Activated CD8-positive, alpha-beta T cell treated with anti-CD3 and anti-CD28 coated beads for 36 hours (primary cell): ENCODE measurements at regions not wholly inside any gene's neighbourhood (a gene's known extent, or its start where the extent isn't known, plus 50 kb on each side); places are given as distances from the start of the nearest gene placed in this dataset.

Experiments
- ATAC-seq: fragments of 200-7000 bp; cut with Tn5 transposase; one replicate; pipeline ENCODE4 v1.10.0; 2021; ENCODE audit warnings: mild to moderate bottlenecking, moderate library complexity
- CTCF ChIA-PET: fragments of 350-600 bp; sonication (Branson Sonifier 250); formaldehyde crosslinking; loops from one replicate; lab custom pipeline; 2021; ENCODE audit warnings: antibody characterized with exemption; lab: Charles Lee
- POLR2A ChIA-PET: fragments of 350-600 bp; sonication (Branson Sonifier 250); formaldehyde crosslinking; loops from one replicate; lab custom pipeline; 2021; ENCODE audit warnings: antibody characterized with exemption; lab: Charles Lee
- DNase-seq: peaks from one replicate; pipeline ENCODE4 v3.0.0-alpha.2; 2020
- H3K27ac Mint-ChIP-seq: one replicate; pipeline ENCODE4 v1.8.0; 2021; ENCODE audit warnings: mild to moderate bottlenecking, mixed read lengths
- H3K27me3 Mint-ChIP-seq: one replicate; pipeline ENCODE4 v1.8.0; 2021; ENCODE audit warnings: mixed read lengths
- H3K36me3 Mint-ChIP-seq: one replicate; pipeline ENCODE4 v1.8.0; 2021; ENCODE audit warnings: low read depth, mixed read lengths
- H3K4me1 Mint-ChIP-seq: one replicate; pipeline ENCODE4 v1.8.0; 2021; ENCODE audit warnings: low read depth, mixed read lengths
- H3K4me3 Mint-ChIP-seq: one replicate; pipeline ENCODE4 v1.8.0; 2021; ENCODE audit warnings: mild to moderate bottlenecking, moderate library complexity, mixed read lengths
- H3K9me3 Mint-ChIP-seq: one replicate; pipeline ENCODE4 v1.8.0; 2021; ENCODE audit warnings: mixed read lengths
- intact Hi-C: fragments of 100-400 bp; cut with micrococcal nuclease; formaldehyde crosslinking; loops from one replicate; pipeline ENCODE4 v1.10.0; 2022
- TF ChIP-seq, protein P1 (sequence below): fragments of 200-600 bp; IDR thresholded peaks from one replicate; pipeline ENCODE4 v1.8.0; 2022; ENCODE audit warnings: antibody characterized with exemption, mild to moderate bottlenecking

DNA sequence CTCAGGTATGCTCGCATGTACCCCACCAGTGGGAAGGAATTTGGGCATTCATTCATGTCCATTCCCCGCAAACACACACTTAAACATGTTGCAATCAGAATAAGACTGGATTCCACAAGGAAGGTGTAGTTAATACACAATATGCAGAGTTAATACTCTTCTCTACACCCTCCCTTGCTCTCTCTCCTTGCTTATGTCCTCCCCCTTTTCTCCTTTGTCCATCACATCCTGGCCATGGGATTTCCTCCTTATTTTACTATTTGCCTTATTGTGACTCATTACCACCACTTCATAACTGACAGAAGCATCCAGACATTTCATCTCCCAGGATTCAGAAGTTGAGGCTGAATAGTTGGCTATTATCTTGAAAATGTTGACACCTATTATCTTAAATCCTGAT lies 473.8 kb upstream of the SPHKAP start:
- DNase-seq, result no peak
- H3K4me1 Mint-ChIP-seq, result no peaks in the 10 kb centered on the region
- POLR2A ChIA-PET, result no interaction called here
- no peak overlapping the region for H3K4me3 Mint-ChIP-seq
- no peak overlapping the region for H3K27ac Mint-ChIP-seq
- peaks cover 4% of the 10 kb centered on the region for H3K9me3 Mint-ChIP-seq
- ATAC-seq, result no peak
- CTCF ChIA-PET, result no interaction called here
- TF ChIP-seq, protein P1, sequence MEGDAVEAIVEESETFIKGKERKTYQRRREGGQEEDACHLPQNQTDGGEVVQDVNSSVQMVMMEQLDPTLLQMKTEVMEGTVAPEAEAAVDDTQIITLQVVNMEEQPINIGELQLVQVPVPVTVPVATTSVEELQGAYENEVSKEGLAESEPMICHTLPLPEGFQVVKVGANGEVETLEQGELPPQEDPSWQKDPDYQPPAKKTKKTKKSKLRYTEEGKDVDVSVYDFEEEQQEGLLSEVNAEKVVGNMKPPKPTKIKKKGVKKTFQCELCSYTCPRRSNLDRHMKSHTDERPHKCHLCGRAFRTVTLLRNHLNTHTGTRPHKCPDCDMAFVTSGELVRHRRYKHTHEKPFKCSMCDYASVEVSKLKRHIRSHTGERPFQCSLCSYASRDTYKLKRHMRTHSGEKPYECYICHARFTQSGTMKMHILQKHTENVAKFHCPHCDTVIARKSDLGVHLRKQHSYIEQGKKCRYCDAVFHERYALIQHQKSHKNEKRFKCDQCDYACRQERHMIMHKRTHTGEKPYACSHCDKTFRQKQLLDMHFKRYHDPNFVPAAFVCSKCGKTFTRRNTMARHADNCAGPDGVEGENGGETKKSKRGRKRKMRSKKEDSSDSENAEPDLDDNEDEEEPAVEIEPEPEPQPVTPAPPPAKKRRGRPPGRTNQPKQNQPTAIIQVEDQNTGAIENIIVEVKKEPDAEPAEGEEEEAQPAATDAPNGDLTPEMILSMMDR, result no peak
- intact Hi-C loops, result no loop called here
- no peaks in the 10 kb centered on the region for H3K36me3 Mint-ChIP-seq
- no peaks in the 10 kb centered on the region for H3K27me3 Mint-ChIP-seq

DNA sequence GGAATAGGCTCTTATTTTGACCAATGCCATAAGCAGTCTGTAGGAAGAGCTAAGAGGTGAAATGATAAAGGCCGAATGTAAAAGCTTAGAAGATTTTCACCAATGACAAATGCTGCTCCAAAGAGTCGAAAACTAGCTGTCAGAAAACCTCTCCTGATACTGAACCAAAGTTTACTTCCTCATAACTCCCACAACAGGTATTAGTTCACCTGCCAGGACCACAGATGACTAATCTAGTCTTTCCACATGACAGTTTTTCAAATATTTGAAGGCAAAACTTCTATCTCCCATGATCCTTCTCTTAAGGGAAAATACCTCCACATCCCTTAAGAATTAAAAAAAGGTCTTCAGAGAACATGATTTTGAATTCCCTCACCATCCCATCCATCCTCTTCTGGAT lies 473.2 kb upstream of the SPHKAP start:
- Mint-ChIP-seq H3K4me3 (no peak overlapping the region), H3K36me3 (no peaks in the 10 kb centered on the region), H3K27me3 (no peaks in the 10 kb centered on the region), H3K27ac (no peak overlapping the region), H3K4me1 (no peaks in the 10 kb centered on the region), H3K9me3 (peaks cover 4% of the 10 kb centered on the region)
- TF ChIP-seq, protein P1, result no peak
- POLR2A ChIA-PET, result no interaction called here
- CTCF ChIA-PET, result no interaction called here
- no peak for ATAC-seq
- no peak for DNase-seq
- intact Hi-C loops, result no loop called here

DNA sequence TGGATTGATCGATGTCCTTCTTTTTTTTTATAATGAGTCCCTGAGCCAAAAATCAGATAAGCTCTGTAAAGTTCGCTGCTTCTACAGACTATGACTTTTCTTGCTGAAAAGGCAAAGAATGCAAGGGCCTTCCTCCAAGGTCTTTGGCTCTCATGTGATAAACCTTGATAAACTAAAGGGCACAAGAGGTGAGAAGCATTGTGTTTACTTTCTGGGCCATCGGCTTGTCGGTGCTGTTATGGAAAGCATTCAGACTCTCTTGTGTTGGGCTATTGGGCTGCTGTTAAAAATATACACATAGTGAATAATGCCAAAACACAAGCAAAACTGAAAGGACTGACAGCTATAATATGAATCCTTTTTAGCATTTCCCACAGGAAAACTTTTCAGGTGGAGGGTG lies 472.4 kb upstream of the SPHKAP start:
- intact Hi-C loops, result no loop called here
- ChIA-PET POLR2A (no interaction called here), CTCF (no interaction called here)
- Mint-ChIP-seq H3K9me3 (peaks cover 4% of the 10 kb centered on the region), H3K4me1 (no peaks in the 10 kb centered on the region), H3K27ac (no peak overlapping the region), H3K4me3 (no peak overlapping the region), H3K27me3 (no peaks in the 10 kb centered on the region), H3K36me3 (no peaks in the 10 kb centered on the region)
- DNase-seq, result no peak
- no peak for ATAC-seq
- TF ChIP-seq, protein P1, result no peak

DNA sequence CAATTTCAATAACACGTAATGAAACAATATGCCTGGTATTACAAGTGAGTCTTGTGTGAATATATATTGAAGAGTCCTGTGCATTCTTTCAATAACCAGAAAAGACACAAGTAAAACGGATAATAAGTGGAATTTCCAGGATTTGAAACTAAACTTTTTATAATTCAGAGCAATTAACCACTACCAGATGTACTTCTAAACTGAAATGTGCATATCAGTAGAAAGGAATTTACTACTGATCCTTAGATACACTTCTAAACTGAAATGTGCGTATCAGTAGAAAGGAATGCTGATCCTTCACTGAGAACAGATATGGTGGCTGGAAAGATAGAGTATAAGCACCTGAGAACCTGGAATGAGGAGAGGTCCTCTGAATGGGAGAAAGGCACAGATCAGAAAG lies 470.9 kb upstream of the SPHKAP start:
- Mint-ChIP-seq H3K4me1 (no peaks in the 10 kb centered on the region), H3K9me3 (peaks cover 2% of the 10 kb centered on the region), H3K36me3 (no peaks in the 10 kb centered on the region), H3K4me3 (no peak overlapping the region), H3K27me3 (no peaks in the 10 kb centered on the region), H3K27ac (no peak overlapping the region)
- ATAC-seq (no peak), DNase-seq (no peak)
- intact Hi-C loops, result no loop called here
- ChIA-PET POLR2A (no interaction called here), CTCF (no interaction called here)
- TF ChIP-seq, protein P1, result no peak

DNA sequence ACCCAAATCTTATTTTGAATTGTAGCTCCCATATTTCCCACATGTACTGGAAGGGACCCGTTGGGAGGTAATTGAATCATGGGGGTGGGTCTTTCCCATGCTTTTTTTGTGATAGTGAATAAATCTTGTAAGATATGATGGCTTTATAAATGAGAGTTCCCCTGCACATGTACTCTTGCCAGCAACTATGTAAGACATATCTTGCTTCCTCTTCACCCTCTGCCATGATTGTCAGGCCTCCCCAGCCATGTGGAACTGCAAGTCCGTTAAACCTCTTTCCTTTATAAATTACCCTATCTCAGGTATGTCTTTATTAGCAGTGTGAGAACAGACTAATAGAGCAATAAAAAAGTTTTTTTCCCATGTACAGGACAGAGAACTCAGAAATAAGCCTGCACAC lies 468.4 kb upstream of the SPHKAP start:
- no peak for DNase-seq
- no peaks in the 10 kb centered on the region for H3K36me3 Mint-ChIP-seq
- H3K27ac Mint-ChIP-seq, result no peak overlapping the region
- H3K9me3 Mint-ChIP-seq, result no peaks in the 10 kb centered on the region
- H3K27me3 Mint-ChIP-seq, result no peaks in the 10 kb centered on the region
- ChIA-PET CTCF (no interaction called here), POLR2A (no interaction called here)
- TF ChIP-seq, protein P1, result no peak
- no peak overlapping the region for H3K4me3 Mint-ChIP-seq
- no peaks in the 10 kb centered on the region for H3K4me1 Mint-ChIP-seq
- ATAC-seq, result no peak
- intact Hi-C loops, result no loop called here
